Spleen (tissue), 7 donors: ENCODE measurements at regions not wholly inside any gene's neighbourhood (a gene's known extent, or its start where the extent isn't known, plus 50 kb on each side); places are given as distances from the start of the nearest gene placed in this dataset.

Source experiments
- POLR2A ChIP-seq, 3 donors: fragments of 450-650 bp; IDR thresholded peaks; one replicate each; pipeline ENCODE4 v1.5.1; 2017; ENCODE audit warnings: antibody characterized with exemption in 3 of 3, mild to moderate bottlenecking in 1 of 3
- POLR2AphosphoS5 ChIP-seq, 3 donors: sonication (generic); formaldehyde crosslinking; IDR thresholded peaks; one replicate each; pipeline ENCODE4 v1.5.1; 2017; ENCODE audit warnings: antibody characterized with exemption in 3 of 3
- TF ChIP-seq, protein P1 (sequence below), 11 experiments: fragments of 200-600 bp in 7 of 11; fragments of 450-650 bp in 4 of 11; sonication (generic) in 4 of 11; IDR thresholded peaks in 8 of 11; conservative IDR thresholded peaks in 3 of 11; 1 replicate in 7 of 11; 2 replicates in 4 of 11; pipeline versions ENCODE4 v1.4.0 to v1.8.0; 2016 to 2021; ENCODE audit warnings: antibody characterized with exemption in 11 of 11, inconsistent platforms in 4 of 11, mild to moderate bottlenecking in 1 of 11
- donor health status: DM: no; HTN: no; CAD: no; lungs with moderate emphysema.
- donor health status: DM: no; HTN: no; CAD: no.
- donor health status: DM: no; HTN: no; CAD: no.

- TF ChIP-seq, protein P1, sequence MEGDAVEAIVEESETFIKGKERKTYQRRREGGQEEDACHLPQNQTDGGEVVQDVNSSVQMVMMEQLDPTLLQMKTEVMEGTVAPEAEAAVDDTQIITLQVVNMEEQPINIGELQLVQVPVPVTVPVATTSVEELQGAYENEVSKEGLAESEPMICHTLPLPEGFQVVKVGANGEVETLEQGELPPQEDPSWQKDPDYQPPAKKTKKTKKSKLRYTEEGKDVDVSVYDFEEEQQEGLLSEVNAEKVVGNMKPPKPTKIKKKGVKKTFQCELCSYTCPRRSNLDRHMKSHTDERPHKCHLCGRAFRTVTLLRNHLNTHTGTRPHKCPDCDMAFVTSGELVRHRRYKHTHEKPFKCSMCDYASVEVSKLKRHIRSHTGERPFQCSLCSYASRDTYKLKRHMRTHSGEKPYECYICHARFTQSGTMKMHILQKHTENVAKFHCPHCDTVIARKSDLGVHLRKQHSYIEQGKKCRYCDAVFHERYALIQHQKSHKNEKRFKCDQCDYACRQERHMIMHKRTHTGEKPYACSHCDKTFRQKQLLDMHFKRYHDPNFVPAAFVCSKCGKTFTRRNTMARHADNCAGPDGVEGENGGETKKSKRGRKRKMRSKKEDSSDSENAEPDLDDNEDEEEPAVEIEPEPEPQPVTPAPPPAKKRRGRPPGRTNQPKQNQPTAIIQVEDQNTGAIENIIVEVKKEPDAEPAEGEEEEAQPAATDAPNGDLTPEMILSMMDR (IDR thresholded peaks at IDR 0.05 in 8 of 11, conservative IDR thresholded peaks at IDR 0.05 in 3 of 11) = no peak
- TF ChIP-seq POLR2AphosphoS5 (IDR thresholded peaks at IDR 0.05) (no peak), POLR2A (IDR thresholded peaks at IDR 0.05) (no peak)
Measured at GRCh38 chr3:109900783-109901182, 563.4 kb upstream of the DPPA4 start.
